DOHH2 (cell line): ENCODE measurements at regions not wholly inside any gene's neighbourhood (a gene's known extent, or its start where the extent isn't known, plus 50 kb on each side); places are given as distances from the start of the nearest gene placed in this dataset.

Experiments
- CTCF ChIP-seq: fragments of 200-600 bp; sonication (generic); IDR thresholded peaks from one replicate; pipeline ENCODE4 v1.5.1; 2014; ENCODE audit warnings: antibody characterized with exemption, mild to moderate bottlenecking, low read depth, low read length; ENCODE audit not compliant: poor library complexity, severe bottlenecking
- EZH2phosphoT487 ChIP-seq: fragments of 200-600 bp; sonication (generic); IDR thresholded peaks from 2 replicates; pipeline ENCODE4 v1.6.1; 2017; ENCODE audit warnings: borderline replicate concordance, mild to moderate bottlenecking, antibody characterized with exemption, low read length, moderate library complexity, mixed read lengths

GRCh38 chr16:77113835-77114234 is 77.2 kb upstream of the MON1B start:
- TF ChIP-seq EZH2phosphoT487 (no peak), CTCF (no peak)
